ENCODE measurements at regions not wholly inside any gene's neighbourhood (a gene's known extent, or its start where the extent isn't known, plus 50 kb on each side); places are given as distances from the start of the nearest gene placed in this dataset.

DNA sequence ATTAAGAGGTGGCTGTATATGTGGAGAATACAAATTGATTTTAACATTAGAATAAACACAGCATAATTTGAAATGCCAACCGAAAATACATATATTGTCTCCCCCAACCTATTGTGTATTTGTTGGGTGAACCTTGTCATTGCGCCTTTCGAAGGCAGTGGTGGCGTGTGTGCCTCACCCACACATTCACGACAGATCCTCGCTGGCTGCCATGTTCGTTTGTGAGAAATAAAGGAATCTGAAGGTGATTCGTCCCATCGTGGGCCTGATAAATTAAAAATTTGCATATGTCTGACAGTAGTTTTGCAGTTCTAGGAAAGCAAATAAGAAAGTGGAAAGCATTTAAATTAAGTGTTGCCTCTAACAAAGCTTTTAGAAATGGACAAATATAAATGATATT, 222.8 kb upstream of the TOPAZ1 start:
- H3K4me3 ChIP-seq = no peak overlapping the region
- no peaks in the 10 kb centered on the region for H3K36me3 ChIP-seq
- ATAC-seq (no peak), DNase-seq (no peak)
- intact Hi-C loops (cut with DNase I) = no loop called here
- H3K27ac ChIP-seq = no peak overlapping the region
- H3K27me3 ChIP-seq = peaks cover 50 to 69% of the 10 kb centered on the region in 2 donors
- peaks cover 0 to 7% of the 10 kb centered on the region in 2 donors for H3K4me1 ChIP-seq
- TF ChIP-seq, protein P1, sequence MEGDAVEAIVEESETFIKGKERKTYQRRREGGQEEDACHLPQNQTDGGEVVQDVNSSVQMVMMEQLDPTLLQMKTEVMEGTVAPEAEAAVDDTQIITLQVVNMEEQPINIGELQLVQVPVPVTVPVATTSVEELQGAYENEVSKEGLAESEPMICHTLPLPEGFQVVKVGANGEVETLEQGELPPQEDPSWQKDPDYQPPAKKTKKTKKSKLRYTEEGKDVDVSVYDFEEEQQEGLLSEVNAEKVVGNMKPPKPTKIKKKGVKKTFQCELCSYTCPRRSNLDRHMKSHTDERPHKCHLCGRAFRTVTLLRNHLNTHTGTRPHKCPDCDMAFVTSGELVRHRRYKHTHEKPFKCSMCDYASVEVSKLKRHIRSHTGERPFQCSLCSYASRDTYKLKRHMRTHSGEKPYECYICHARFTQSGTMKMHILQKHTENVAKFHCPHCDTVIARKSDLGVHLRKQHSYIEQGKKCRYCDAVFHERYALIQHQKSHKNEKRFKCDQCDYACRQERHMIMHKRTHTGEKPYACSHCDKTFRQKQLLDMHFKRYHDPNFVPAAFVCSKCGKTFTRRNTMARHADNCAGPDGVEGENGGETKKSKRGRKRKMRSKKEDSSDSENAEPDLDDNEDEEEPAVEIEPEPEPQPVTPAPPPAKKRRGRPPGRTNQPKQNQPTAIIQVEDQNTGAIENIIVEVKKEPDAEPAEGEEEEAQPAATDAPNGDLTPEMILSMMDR (IDR thresholded peaks at IDR 0.05) = no peak
- no peaks in the 10 kb centered on the region for H3K9me3 ChIP-seq

DNA sequence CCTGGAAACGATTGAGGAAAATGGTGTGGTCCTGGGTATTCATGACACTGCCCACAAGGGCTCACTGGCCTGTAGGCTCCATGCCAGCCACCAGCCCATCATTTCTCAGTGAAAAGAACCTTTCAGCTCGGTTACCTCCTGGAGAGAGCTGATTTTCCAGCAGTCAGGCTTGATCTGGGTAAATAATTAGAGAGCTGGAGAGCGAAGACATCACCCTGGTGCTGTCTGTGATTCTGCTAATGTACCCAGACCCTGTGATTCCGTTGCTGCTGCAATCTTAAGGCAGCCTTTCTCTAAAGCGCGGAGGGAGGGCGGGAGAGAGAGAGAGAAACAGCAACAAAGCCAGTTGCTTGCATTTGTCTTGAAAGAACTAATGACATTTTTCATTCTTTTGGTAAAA, 221.9 kb upstream of the TOPAZ1 start:
- ATAC-seq = no peak
- no peaks in the 10 kb centered on the region for H3K9me3 ChIP-seq
- H3K4me1 ChIP-seq = peaks cover 0 to 7% of the 10 kb centered on the region in 2 donors
- TF ChIP-seq, protein P1 (IDR thresholded peaks at IDR 0.05) = no peak
- no peak overlapping the region for H3K27ac ChIP-seq
- intact Hi-C loops (cut with DNase I) = no loop called here
- no peaks in the 10 kb centered on the region for H3K36me3 ChIP-seq
- peaks cover 54 to 77% of the 10 kb centered on the region in 2 donors for H3K27me3 ChIP-seq
- no peak overlapping the region for H3K4me3 ChIP-seq
- DNase-seq = peak in 1 of 4 donors; percentile 25

DNA sequence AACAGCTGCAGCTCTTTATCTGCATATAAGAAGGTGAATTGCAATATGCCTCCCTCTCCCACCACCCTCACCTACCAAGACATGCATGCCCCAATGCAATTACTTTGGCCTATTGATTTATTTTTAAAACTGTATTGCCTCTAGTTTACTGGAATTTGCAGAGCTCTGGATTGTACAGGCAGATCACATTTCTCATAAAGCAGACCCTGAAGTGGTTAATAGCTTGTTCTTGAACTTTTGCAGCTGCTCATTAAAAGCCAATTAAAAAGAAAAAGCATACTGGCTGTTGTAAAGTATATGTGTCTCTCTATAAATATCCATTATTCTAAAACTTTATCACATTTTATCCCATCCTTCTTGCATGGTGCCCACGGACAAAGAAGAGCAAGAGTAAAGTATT, 221.5 kb upstream of the TOPAZ1 start:
- TF ChIP-seq, protein P1 (IDR thresholded peaks at IDR 0.05) = no peak
- Histone ChIP-seq H3K36me3 (no peaks in the 10 kb centered on the region), H3K4me1 (peaks cover 0 to 7% of the 10 kb centered on the region in 2 donors), H3K4me3 (no peak overlapping the region), H3K27me3 (peaks cover 54 to 81% of the 10 kb centered on the region in 2 donors), H3K9me3 (no peaks in the 10 kb centered on the region), H3K27ac (no peak overlapping the region)
- no peak for ATAC-seq
- intact Hi-C loops (cut with DNase I) = no loop called here
- no peak for DNase-seq

DNA sequence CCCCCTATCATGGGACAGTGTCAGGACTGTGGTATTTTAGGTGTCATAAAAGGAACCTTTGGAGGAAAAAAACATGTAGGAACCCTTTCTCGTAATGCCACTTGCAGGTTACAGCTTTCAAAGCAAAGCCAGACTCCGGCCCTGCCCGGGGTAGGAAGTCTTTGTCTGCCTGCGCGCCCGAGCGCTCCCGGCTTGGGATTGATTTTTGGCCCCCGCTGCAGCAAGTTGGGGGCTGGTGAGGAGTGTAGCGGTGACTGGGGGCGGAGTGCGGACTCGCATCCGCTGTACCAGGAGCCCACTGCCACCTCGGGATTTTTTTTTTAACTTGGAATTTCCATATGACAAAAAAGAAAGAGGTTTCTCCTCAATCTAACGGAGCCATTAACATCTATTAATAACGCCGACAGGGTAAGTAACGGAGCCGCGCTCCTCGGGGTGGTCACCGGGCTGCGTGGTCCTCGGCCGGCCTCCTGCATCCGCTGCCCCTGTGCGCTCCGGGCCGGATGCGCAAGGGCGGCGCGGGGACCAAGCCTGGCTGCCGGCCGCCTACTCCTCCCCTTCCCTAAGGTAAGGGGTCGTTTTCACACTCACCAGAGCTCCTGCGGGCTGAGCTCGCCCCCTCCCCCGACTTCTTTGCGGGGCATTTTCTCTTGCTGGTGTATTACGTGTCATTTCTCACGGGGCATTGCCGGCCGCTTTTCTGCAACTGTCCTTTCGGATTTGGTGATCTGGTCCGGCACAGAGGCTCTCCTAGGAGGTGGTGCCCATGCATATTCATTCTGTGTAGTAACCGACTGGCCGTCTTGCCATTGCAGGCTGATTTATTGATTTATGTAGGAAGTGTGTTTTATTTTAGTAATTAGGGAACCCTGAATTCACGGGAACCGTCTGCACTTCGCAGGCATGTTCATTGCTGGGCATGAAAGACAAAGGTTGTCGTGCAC, 219.8 kb upstream of the TOPAZ1 start:
- H3K9me3 ChIP-seq = no peaks in the 10 kb centered on the region
- no peak overlapping the region for H3K4me3 ChIP-seq
- no peaks in the 10 kb centered on the region for H3K36me3 ChIP-seq
- TF ChIP-seq, protein P1 (IDR thresholded peaks at IDR 0.05) = no peak
- H3K4me1 ChIP-seq = peaks cover 0 to 7% of the 10 kb centered on the region in 2 donors
- intact Hi-C loops (cut with DNase I) = no loop called here
- peaks cover 54 to 96% of the 10 kb centered on the region in 2 donors for H3K27me3 ChIP-seq
- DNase-seq (no peak), ATAC-seq (no peak)
- H3K27ac ChIP-seq = no peak overlapping the region

DNA sequence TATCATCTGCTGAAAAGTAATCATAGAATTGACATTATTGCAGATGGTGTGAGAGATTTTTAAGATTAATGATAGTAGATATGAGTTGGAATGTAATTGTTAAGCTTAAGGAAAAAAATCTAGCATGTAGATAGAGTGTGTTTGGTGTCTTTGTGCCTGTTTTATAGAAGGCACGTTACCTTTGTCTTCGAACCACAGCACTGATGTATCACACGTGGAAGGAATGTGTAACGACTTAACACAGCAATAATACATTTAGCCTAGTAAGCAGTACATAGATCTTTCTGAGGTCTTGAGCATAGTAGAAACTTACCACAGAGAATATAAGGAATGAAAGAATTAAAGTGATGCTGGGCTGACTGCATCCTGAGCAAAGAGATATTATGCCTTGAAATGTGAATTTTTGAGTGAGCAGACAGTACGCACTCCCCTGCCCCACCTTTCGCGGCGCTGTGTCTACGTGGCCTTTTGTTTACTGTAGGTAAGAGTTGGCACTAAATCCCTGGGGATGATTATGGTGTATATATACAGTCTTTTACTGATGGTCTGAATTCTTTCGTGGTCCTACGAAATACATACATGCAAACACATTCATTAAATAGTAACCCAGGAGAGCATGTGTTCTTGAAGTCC, 217.6 kb upstream of the TOPAZ1 start:
- ATAC-seq = no peak
- Histone ChIP-seq H3K27me3 (peaks cover 49 to 90% of the 10 kb centered on the region in 2 donors), H3K36me3 (no peaks in the 10 kb centered on the region), H3K9me3 (no peaks in the 10 kb centered on the region), H3K4me3 (no peak overlapping the region), H3K4me1 (peaks cover 0 to 7% of the 10 kb centered on the region in 2 donors), H3K27ac (no peak overlapping the region)
- TF ChIP-seq, protein P1 (IDR thresholded peaks at IDR 0.05) = no peak
- no peak for DNase-seq
- intact Hi-C loops (cut with DNase I) = no loop called here
